ENCODE measurements at regions not wholly inside any gene's neighbourhood (a gene's known extent, or its start where the extent isn't known, plus 50 kb on each side); places are given as distances from the start of the nearest gene placed in this dataset.

GRCh38 chr16:85279402-85279801 lies 167.1 kb upstream of the CIBAR2 start:
- no peak for TF ChIP-seq CTCF (IDR thresholded peaks at IDR 0.05; ENCODE audit: borderline replicate concordance, extremely low read depth, low read length, poor library complexity, severe bottlenecking)
- TF ChIP-seq EZH2 (IDR thresholded peaks at IDR 0.05; ENCODE audit: borderline replicate concordance, low read depth, low read length, severe bottlenecking) = no peak
